Hepatocyte (in vitro differentiated cells): ENCODE measurements at regions not wholly inside any gene's neighbourhood (a gene's known extent, or its start where the extent isn't known, plus 50 kb on each side); places are given as distances from the start of the nearest gene placed in this dataset.
A peak's percentile ranks its signal among the peaks of the same experiment; 100 is the strongest.

Source experiments
- DNase-seq: peaks from one replicate; pipeline ENCODE4 v3.0.0-alpha.2; 2016; ENCODE audit warnings: low spot score
- H2AFZ ChIP-seq: fragments of 200-600 bp; sonication (generic); 2 replicates; pipeline ENCODE4 v1.6.0; 2016; ENCODE audit warnings: antibody characterized with exemption, mild to moderate bottlenecking
- H3K27ac ChIP-seq: fragments of 200-600 bp; sonication (generic); 2 replicates; pipeline ENCODE4 v1.5.1; 2016; ENCODE audit warnings: mild to moderate bottlenecking
- H3K27me3 ChIP-seq: fragments of 200-600 bp; sonication (generic); 2 replicates; pipeline ENCODE4 v1.6.1; 2016
- H3K36me3 ChIP-seq: fragments of 200-600 bp; sonication (generic); replicated peaks from 2 replicates; pipeline ENCODE4 v1.5.1; 2016; ENCODE audit warnings: low read depth; ENCODE audit not compliant: insufficient read depth
- H3K4me1 ChIP-seq: fragments of 200-600 bp; sonication (generic); 2 replicates; pipeline ENCODE4 v1.5.1; 2016; ENCODE audit warnings: mild to moderate bottlenecking, moderate library complexity; ENCODE audit not compliant: insufficient read depth
- H3K4me2 ChIP-seq: fragments of 200-600 bp; sonication (generic); 2 replicates; pipeline ENCODE4 v1.6.0; 2016
- H3K4me3 ChIP-seq: fragments of 200-600 bp; sonication (generic); 2 replicates; pipeline ENCODE4 v1.5.1; 2016; ENCODE audit warnings: mild to moderate bottlenecking
- H3K79me2 ChIP-seq: fragments of 200-600 bp; sonication (generic); 2 replicates; pipeline ENCODE4 v1.6.0; 2017; ENCODE audit warnings: mild to moderate bottlenecking
- H3K9me2 ChIP-seq: fragments of 200-600 bp; sonication (generic); replicated peaks from 2 replicates; pipeline ENCODE4 v1.6.0; 2017; ENCODE audit warnings: mild to moderate bottlenecking; ENCODE audit not compliant: insufficient read depth
- H3K9me3 ChIP-seq: fragments of 200-600 bp; sonication (generic); 2 replicates; pipeline ENCODE4 v1.5.1; 2016; ENCODE audit warnings: low read depth, mild to moderate bottlenecking
- H4K20me1 ChIP-seq: fragments of 200-600 bp; sonication (generic); 2 replicates; pipeline ENCODE4 v1.6.0; 2016; ENCODE audit warnings: mild to moderate bottlenecking; ENCODE audit not compliant: insufficient read depth, poor library complexity, severe bottlenecking
- CTCF ChIP-seq: fragments of 200-600 bp; sonication (generic); IDR thresholded peaks from 2 replicates; pipeline ENCODE4 v1.5.1; 2016; ENCODE audit warnings: antibody characterized with exemption, mild to moderate bottlenecking; ENCODE audit not compliant: poor library complexity
- EZH2 ChIP-seq: fragments of 200-600 bp; sonication (generic); IDR thresholded peaks from 2 replicates; pipeline ENCODE4 v1.6.1; 2016; ENCODE audit warnings: antibody characterized with exemption, mild to moderate bottlenecking, borderline replicate concordance
- EZH2phosphoT487 ChIP-seq: fragments of 200-600 bp; sonication (generic); IDR thresholded peaks from one replicate; pipeline ENCODE4 v1.6.1; 2018; ENCODE audit warnings: antibody characterized with exemption, mild to moderate bottlenecking, low read depth, moderate library complexity; ENCODE audit not compliant: unreplicated experiment, severe bottlenecking
- WGBS: methylation state at CpG from one replicate; pipeline ENCODE4 v1.1.6; 2016; ENCODE audit warnings: low lambda C conversion rate; ENCODE audit errors: missing lambda C conversion rate; 5-methylcytosine and 5-hydroxymethylcytosine counted together

- Histone ChIP-seq H3K4me3 (no peak overlapping the region), H4K20me1 (no peaks in the 10 kb centered on the region), H3K9me3 (peaks cover 4% of the 10 kb centered on the region), H3K4me1 (no peaks in the 10 kb centered on the region), H3K36me3 (no peaks in the 10 kb centered on the region), H3K4me2 (no peak overlapping the region), H3K9me2 (no peaks in the 10 kb centered on the region), H3K27ac (no peak overlapping the region), H2AFZ (no peak overlapping the region), H3K79me2 (no peaks in the 10 kb centered on the region), H3K27me3 (no peaks in the 10 kb centered on the region)
- no CpG with 5 or more reads among the region's 1 CpG for WGBS
- no peak for TF ChIP-seq EZH2
- TF ChIP-seq EZH2phosphoT487: no peak
- TF ChIP-seq CTCF: no peak
- DNase-seq: no peak
Observed at GRCh38 chr10:83254698-83255097, 884.6 kb upstream of the GHITM start.

- TF ChIP-seq CTCF (no peak), EZH2phosphoT487 (no peak), EZH2 (no peak)
- no peaks in the 10 kb centered on the region for H3K36me3 ChIP-seq
- WGBS: 100% methylated on average over 1 of the region's 1 CpG
Observed at GRCh38 chr10:83262434-83262833, 876.9 kb upstream of the GHITM start.

GRCh38 chr10:83272666-83273434, 866.5 kb upstream of the GHITM start:
- H3K36me3 ChIP-seq: no peaks in the 10 kb centered on the region
- H3K4me2 ChIP-seq: peak overlapping the region; percentile 8
- 42% methylated on average over 3 of the region's 3 CpGs for WGBS
- no peaks in the 10 kb centered on the region for H4K20me1 ChIP-seq
- TF ChIP-seq CTCF (peak; percentile 50), EZH2phosphoT487 (no peak)
- H2AFZ ChIP-seq: no peak overlapping the region
- no peak for DNase-seq
- H3K27me3 ChIP-seq: no peaks in the 10 kb centered on the region
- no peak overlapping the region for H3K27ac ChIP-seq
- H3K9me3 ChIP-seq: no peaks in the 10 kb centered on the region
- H3K4me1 ChIP-seq: no peaks in the 10 kb centered on the region
- H3K9me2 ChIP-seq: no peaks in the 10 kb centered on the region
- no peak overlapping the region for H3K4me3 ChIP-seq
- H3K79me2 ChIP-seq: no peaks in the 10 kb centered on the region

More at GRCh38 chr10:83262434-83262833, 876.9 kb upstream of the GHITM start:
- H4K20me1 ChIP-seq: no peaks in the 10 kb centered on the region
- no peak overlapping the region for H2AFZ ChIP-seq
- H3K79me2 ChIP-seq: no peaks in the 10 kb centered on the region
- no peaks in the 10 kb centered on the region for H3K9me2 ChIP-seq
- no peak for DNase-seq
- no peak overlapping the region for H3K27ac ChIP-seq
- H3K4me1 ChIP-seq: no peaks in the 10 kb centered on the region
- H3K4me2 ChIP-seq: no peak overlapping the region
- no peaks in the 10 kb centered on the region for H3K9me3 ChIP-seq
- no peak overlapping the region for H3K4me3 ChIP-seq
- no peaks in the 10 kb centered on the region for H3K27me3 ChIP-seq
